Activated CD4-positive, alpha-beta T cell treated with anti-CD3 and anti-CD28 coated beads, Interleukin-2, Interleukin-6, amounts not matched to agents 100 ng/mL and 50 ng/mL, durations not matched to agents 16 hours and 8 hours (primary cell): ENCODE measurements at regions not wholly inside any gene's neighbourhood (a gene's known extent, or its start where the extent isn't known, plus 50 kb on each side); places are given as distances from the start of the nearest gene placed in this dataset.

ENCODE experiments used
- DNase-seq: peaks from one replicate; pipeline ENCODE4 v3.0.0-alpha.2; 2020

DNA sequence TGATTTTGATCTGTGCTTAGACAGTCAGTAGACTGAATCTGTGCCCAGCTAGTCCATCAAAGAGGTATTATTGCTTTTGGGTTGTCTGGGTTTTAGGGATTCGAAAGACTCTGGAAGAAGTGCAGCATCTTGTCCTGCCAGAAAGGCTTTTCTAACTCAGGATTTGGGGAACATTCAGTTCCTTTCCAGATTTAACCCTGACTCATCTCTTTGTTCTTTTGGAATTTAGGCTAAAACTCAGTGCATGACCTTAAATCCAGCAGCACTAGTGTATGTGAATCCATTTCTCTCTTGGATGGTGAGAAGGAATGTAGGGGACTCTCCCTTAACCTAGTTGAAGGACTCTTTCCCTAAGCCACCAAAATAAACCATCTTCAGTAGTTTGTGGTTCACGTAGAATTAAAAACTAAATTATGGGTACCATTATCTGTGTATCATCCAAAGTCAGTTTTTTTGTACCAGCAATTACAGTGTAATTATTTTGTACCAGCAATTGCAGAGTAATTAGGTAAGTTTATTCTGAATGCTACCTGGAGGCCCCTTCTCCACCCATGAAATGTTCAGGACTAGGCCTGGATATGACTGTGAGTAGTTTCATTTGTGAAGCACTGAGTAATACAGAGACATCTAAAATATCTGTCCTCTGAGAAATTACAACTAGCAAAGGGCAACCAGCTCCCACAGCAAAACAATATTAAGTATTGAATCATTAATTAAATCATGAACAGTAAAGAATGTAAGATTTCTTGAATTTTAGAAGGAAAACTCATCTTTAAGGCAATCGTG lies 384.0 kb downstream of the TMA16 start:
- peak; percentile 11 for DNase-seq

DNA sequence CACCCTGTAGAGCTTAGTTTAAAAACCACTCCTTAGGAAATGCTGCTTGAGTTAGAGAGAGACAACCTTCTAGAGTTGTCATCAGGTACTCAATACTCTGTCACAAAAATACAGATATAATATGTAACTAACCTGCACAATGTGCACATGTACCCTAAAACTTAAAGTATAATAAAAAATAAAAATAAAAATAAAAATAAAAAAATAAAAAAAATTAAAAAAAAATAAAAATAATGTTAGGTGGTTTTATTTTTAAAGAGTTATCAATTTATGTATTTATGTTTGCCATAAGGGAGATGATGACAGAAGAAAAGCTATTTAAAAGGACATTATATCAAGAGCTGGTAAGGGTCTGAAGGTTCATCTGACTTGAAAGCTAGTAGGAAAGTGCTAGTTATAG lies 397.9 kb downstream of the TMA16 start:
- no peak for DNase-seq

DNA sequence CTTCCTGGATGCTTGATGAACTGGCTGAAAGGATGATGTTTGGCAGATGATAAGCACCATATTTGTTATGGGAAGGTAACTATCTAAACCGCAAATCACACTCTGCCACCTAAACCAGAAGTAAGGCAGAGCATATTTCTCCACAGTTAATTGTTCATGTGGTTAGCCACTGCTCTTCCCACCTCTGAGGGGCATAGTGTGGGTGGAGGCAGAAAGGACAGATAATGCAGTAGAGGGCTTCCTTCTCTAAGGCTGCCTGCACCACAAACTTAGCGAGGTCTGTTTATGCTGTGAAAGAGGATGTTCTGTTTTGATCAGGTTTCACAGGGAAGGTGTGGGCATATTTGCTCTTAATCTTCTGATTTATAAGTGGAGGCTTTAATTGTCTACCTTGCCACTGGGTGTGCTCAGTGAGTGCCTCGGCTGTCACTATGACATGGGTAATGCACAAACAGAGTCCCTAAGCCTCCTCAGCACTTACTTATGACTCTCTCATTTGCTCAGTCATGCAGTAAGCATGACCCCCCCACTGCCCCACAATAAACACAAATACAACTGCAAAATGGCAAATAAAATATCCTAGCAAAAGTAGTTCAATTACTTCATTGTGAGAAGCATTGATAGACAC lies 401.0 kb downstream of the TMA16 start:
- peak; percentile 28 for DNase-seq

DNA sequence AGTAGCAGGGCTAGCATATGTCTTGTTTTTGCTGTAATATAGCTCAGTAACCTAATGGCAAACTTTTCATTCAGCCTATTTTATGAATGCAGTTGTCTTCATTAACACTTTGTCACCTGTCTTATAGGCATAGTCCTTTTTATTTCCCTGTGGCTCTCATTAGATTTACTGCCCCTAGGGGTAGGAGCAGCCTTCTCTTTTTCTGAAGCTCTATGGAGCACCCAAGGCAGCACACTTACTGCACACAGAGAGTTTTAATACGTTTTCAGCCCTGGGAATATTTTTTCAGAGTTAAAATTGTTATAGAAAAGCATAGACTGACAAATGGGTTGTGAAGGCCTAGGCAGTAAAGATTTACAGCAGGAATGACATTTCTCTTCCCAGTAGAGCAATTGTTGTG lies 406.8 kb downstream of the TMA16 start:
- DNase-seq: no peak

DNA sequence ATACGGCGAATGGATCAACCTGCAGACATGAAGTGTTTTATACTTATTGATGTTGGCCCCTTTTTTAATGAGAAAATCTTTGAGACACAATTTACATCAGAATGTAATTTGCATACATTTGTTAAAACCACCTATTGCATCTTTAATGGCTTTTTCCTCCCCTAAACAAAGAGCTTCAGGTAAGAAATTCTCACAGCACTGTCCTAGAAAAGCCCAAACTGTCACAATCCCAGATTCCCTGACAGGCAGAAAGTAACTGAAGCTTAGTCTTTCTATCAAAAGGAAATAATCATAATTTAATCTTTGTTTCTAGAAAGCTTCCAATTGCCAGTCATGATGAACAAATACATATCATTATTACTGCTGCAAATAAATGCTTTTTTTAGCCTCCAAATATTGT lies 407.9 kb downstream of the TMA16 start:
- no peak for DNase-seq

DNA sequence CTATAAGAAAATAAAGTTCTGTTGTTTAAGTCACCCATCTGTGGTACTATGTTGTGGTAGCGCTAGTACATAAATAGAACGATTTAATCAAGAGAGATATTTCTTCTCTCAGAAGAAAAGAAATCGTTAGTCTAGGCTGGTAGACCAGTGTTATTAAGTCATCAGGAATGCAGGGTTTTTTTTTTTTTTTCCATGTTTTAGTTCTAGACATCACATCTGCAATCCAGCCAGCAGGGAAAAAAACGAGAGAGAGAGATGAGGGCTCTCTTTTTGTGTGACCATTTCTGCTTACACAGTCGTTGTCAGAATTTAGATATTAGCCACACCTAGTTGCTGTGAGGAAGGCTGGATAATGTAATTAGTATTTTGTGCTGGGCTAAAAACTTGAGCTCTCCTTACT lies 417.4 kb downstream of the TMA16 start:
- DNase-seq: no peak

DNA sequence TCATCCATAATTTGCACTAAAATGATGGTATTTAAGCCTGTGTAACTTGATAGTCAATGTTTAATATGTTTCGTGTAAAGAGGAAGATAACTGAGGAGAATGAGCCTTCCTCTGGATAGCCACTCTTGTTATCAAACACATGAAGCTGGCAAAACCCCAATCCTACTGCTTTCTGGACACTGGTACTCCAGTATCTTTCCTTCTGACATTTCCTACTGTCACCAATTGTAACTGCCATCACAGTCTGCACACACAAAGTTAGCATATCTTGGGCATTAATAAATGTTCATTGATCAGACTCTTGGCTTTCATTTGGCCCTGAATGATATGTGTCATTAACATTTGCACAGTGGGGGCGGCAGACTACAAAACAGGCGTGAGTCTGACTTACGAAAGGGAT lies 419.1 kb downstream of the TMA16 start:
- DNase-seq: no peak

DNA sequence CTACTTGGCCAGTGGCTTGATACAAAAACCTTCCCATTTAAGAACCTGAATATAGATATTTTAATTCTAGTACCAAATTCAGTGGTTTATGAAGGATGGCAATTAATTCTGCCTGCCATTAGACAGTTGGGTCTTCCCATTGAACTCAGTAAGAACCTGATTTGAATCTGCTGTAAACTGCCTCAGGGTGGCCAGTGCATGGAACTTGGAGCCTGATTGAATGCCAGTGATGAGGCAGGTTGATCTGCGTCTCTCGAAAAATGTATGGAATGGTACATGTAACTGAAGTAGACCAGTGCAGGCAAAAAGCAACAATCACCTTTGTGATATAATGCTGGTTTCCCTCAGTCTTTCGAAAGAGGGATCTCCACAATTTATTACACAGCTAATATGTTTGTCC lies 421.4 kb downstream of the TMA16 start:
- DNase-seq: no peak

DNA sequence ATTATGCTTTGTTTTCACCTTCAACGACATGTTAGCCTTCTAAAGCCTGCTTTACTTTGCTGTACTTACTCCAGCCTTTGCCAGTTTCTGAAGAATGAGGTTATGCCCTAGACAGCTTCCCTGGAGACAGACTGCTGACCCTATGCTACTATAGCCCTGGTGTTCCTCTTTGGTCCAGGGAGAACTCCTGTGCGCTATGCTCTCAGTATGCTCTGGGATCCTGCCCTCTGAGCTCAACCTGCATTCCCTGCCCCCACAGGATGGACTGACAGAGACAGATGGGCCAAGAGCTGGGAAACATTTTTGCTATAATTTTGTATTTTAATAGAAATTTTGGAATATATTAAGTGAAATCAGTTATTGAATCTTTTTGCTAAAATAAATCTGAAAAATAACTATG lies 425.9 kb downstream of the TMA16 start:
- DNase-seq: no peak

DNA sequence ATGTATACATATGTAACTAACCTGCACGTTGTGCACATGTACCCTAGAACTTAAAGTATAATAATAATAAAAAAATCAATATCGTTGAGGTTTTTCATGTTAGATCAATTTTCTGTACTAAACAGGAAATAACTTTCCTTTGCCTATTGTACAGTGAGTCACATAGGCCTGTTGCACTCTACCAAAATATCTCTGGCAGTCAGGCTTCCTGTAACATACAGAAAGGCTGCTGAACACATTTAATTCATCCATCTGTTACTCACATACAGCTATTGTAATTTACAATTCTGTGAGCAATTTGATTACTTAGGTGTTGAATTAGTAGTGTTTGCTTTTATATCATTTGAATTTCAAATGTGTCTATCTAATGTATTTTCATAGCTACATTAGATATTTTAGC lies 427.8 kb downstream of the TMA16 start:
- DNase-seq: no peak

DNA sequence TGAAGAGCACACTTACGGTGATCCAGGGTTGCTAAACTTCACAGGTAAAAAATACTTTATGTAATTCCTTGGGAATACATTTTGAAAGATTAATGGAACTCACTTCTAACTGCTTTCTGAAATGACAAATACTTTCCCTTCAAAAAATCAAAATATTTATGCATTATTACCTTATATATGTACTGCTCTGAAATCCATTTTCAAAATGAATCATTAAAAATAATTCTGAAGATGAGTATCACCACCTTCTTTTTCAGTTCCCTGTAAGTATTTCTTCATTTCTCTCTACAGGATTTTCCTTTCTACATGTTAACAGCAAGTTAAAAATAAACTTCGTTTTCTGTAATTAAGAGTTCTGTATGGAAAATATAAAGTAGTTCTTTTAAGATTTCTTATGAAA lies 428.6 kb downstream of the TMA16 start:
- DNase-seq: no peak

DNA sequence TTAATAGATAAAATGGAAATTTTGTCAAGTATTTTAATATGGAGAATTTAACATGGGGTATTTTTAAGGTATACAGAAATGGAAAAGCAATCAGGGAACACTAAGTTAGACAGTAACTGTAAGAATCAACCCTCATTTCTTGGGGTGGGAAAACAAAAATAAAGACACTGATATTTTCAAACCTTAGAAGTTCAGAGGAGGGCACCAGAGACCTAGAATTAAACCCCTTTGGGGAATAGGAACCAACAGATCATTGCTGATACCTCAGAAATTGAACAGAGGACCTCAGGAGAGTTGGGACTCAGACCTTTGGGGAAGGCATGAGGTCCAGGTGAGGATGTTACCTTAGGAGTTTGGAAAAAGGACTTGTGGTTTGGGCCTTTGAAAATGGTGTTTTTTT lies 435.6 kb downstream of the TMA16 start:
- DNase-seq: no peak

DNA sequence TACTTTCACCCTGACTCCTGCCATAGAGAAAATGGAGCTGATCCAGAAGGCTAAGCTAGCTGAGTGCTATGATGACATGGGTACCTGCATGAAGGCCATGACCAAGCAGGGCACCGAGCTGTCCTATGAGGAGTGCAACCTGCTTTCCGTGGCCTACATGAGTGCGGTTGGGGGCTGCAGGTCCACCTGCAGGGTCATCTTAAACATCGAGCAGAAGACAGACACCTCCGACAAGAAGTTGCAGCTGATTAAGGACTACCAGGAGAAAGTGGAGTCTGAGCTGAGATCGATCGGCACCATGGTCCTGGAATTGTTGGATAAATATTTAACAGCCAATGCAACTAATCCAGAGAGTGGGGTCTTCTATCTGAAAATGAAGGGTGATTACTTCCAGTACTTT lies 438.0 kb downstream of the TMA16 start:
- DNase-seq: no peak

DNA sequence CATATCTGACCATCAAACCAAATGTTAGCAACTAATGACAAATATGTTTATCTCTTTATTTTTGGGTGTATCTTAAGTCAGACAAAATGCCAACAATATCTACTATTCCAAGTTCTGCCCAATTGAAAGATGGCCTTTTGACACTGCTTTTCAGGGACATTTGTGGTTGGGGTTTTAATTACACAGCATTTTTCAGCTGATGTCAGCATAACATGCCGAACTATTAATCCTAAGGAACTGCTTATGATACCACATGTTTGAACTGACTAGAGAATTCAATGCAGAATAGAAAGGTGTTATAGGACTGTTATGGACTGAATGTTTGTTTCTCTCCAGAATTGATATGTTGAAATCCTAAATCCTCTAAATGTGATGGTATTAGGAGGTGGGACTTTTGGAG lies 445.1 kb downstream of the TMA16 start:
- DNase-seq: no peak

DNA sequence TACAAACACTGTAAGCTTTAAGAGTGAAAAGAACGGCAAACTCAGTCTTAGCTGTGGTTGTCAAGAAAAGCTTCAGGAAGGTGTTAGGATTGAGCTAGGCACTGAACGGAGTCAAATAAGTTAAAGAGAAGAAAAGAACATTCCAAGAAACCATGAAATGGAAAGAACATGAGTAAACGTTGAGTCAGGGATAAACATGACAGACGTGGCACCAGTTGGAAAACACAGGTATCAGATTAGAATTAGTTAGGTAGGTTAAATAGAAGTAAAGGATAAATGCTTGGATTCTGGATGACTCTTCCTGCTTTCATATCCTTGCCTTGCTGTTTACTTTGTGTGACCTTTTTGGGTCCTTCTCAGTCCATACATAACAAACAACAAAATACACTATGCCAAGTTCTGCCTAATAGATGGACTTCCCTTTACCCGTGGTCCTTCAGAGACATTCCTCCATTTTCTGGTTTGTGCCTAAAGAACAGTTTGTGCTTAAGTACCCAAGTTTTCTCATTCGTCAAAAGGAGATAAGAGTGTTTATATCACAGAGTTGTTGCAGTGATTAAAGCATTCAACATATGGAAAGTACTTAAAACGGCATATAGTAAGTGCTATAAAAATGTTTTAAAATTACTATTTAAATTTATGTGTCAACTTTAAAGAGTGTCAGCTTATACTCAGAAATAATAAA lies 446.9 kb downstream of the TMA16 start:
- no peak for DNase-seq

DNA sequence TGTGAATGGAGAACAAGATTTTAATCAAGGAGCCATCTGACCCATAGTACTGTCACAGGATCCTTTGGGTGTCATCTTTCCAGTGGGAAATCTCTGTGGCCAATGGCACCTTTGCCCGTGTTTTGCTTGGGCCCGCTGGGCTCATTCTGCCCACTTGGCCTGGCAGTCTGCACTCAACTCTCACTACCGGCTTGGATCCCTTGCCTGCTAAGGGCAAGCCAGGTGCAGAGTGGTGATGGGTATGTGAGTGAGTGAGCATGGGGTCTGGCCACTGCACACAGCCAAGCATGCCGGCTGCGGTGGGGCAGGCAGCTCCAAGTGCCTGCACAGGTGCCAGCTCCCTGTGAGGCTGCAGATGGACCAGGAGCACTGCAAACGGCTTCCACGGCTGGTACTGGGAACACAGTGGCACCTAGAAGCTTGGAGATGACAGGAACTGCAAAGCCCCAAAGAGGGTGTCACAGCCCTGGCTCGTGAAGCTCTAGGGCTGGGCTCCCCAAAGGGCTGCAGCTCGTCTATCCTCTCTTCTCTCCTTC lies 454.5 kb downstream of the TMA16 start:
- DNase-seq: no peak

DNA sequence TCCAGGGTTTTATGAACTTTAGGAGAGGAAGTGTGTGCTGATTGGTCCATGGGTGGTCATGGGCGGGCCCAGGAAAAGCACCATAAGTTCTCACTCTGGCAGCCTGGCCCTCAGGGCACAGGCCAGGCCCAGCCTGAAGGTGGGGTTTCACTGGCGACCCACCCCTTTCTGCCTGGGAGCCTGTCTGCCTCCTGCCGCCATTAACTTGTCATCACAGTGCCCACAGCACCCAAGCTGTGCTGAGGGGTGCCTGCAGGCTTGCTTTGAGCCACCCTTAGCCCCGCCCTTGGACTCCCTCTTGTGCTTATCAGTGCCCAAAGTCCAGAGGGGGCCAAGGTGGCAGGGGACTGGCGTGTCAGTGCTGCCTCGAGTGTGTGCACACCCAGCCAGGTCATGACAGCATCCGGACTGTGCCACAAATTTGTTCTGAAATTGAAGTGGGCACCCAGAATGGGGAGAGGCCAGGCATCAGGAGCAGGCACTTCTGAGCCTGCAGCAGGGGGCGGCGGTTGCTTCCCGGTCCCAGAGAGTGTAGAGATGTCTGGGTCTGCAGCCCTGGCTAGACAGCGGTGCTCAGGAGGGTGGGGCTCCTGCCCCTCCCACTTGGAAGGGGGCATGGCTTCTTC lies 455.6 kb downstream of the TMA16 start:
- DNase-seq: no peak

DNA sequence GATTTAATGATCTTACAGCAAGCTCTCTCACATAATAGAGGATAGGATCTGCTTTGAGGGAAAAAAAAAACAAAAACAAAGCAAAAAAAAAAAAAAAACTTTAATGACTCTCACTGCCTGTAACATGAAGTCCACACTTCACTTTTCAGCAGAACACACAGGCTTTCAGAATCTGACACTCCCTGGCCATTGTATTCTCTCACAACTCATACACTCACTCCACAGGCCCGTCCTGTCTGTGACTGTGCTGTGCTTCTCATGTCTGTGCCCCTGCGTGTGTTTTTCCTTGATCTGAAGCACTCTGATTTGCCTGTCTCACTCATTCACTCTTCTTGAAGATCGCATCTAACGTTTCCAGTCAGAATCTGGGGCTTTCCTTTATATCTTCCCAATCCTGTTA lies 460.8 kb downstream of the TMA16 start:
- DNase-seq: no peak

DNA sequence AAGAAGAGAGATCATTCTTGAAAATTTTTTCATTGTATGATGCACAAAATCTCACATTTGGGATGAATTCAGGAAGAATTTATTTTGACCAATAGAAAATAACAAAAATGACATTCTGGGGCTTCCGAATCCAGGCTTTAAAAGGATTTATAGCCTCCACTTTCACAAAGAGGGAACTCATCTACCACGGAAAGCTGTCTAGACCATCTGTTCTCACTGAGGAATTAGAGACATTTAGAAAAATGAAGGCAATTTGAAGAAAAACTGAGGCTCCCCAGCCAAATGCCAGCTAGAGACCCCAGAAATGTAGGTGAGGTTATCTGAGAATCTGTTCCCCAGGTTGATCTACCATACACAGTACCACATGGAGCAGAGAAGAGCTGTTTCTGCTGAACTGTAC lies 464.3 kb downstream of the TMA16 start:
- DNase-seq: no peak

DNA sequence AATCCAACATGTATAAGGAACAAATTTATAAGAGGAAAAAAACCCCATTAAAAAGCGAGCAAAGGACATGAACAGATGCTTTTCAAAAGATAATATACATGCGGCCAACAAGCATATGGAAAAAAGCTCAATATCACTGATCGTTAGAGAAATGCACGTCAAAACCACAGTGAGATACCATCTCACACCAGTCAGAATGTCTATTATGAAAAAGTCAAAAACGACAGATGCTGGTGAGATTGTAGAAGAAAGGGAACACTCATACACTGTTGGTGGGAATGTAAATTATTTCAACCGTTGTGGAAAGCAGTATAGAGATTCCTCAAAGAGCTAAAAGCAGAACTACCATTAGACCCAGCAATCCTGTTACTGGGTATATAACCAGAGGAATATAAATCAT lies 465.4 kb downstream of the TMA16 start:
- DNase-seq: no peak

DNA sequence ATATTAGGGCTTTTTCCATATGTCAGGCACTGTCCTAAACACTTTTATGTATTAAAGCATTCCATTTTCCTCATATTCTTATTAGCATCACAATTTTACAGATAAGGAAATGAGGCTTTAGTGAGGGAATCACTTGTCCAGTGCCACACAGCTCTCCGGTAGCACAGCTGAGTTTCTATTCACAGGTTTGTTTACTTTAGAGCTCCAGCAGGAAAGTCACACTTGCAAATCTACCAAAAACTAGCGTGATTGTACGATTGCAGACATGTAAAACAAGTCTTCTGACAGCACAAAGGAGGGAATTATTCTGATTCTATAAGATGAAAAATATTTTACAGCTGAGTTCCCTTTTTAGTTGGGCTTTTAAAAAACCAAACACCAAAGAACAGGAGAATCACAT lies 472.1 kb downstream of the TMA16 start:
- DNase-seq: no peak

DNA sequence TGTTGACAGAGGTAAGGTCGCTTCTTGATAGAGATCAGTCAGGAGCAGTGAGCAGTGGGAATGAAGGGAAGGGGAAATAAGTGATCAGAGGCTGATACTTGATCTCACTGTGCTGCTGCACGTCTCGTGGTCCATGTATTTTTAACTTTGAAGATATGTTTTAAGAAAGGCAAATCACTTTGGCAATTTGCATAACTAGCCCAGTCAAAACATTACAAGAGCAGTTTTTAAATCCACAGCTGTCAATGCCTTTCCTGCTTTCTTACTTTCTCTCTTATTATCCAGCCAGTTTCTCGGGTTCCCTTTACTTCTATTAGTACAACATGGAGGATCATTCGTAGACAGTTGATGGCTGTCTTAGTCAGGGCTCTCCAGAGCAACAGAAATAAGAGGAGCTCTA lies 472.8 kb downstream of the TMA16 start:
- DNase-seq: no peak

DNA sequence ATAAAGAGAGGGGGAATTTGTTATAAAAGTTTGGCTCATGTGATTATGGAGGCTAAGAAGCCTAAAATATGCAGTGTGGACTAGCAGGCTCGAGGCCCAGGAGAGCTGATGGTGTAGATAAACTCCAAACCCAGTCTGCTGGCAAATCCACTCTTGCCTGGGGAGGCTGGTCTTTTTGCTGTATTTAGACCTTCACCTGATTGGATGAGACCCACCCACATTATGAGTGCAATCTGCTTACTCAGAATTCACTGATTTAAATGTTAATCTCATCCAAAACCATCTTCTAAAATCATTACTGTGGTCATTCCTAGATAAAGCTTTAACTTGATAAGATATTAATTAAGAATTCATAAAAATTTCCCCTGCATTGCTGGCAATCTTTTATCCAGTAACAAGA lies 473.2 kb downstream of the TMA16 start:
- DNase-seq: no peak

DNA sequence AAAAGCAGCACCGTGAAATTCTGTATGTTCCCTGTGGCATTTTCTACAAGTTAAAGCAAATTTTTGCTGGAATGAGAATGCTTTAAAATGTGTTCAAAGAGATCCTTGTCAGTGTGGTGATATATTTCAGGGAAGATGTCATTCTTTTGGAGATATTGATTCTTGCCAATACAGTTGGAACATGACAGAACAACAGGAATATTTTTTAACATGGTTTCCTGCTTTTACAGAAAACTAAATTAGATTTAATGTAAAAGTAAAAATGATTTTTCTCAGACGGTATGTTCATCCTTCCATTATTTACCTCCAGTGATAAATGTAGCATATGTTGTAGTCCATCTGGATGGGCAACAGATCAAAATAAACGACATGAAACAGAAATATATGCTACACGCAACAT lies 474.8 kb downstream of the TMA16 start:
- DNase-seq: no peak
